ENCODE measurements at regions not wholly inside any gene's neighbourhood (a gene's known extent, or its start where the extent isn't known, plus 50 kb on each side); places are given as distances from the start of the nearest gene placed in this dataset.

GRCh38 chr3:140752499-140752898 lies 74.6 kb downstream of the TRIM42 start:
- no peak for DNase-seq
- intact Hi-C loops (cut with DNase I), result no loop called here
- no peak for ATAC-seq

GRCh38 chr3:140753865-140754754 lies 76.2 kb downstream of the TRIM42 start:
- DNase-seq (no peak), ATAC-seq (no peak)
- intact Hi-C loops (cut with DNase I), result no loop called here

GRCh38 chr3:140754936-140755335 lies 77.1 kb downstream of the TRIM42 start:
- ATAC-seq (no peak), DNase-seq (no peak)
- intact Hi-C loops (cut with DNase I), result no loop called here

GRCh38 chr3:140756240-140757016 lies 78.6 kb downstream of the TRIM42 start:
- intact Hi-C loops (cut with DNase I), result no loop called here
- no peak for ATAC-seq

GRCh38 chr3:140758791-140759444 lies 81.1 kb downstream of the TRIM42 start:
- ATAC-seq (no peak), DNase-seq (no peak)
- intact Hi-C loops (cut with DNase I), result no loop called here

More at GRCh38 chr3:140756240-140757016, 78.6 kb downstream of the TRIM42 start:
- DNase-seq, result no peak

- ATAC-seq, result no peak
- no peak for DNase-seq
- intact Hi-C loops (cut with DNase I), result no loop called here
Measured at GRCh38 chr3:140760324-140761075, 82.6 kb downstream of the TRIM42 start.

- ATAC-seq (no peak), DNase-seq (no peak)
Measured at GRCh38 chr3:140761076-140761639, 83.3 kb downstream of the TRIM42 start.

GRCh38 chr3:140762746-140763145 lies 84.9 kb downstream of the TRIM42 start:
- DNase-seq (no peak), ATAC-seq (no peak)
- intact Hi-C loops (cut with DNase I), result no loop called here

More at GRCh38 chr3:140761076-140761639, 83.3 kb downstream of the TRIM42 start:
- intact Hi-C loops (cut with DNase I), result no loop called here

GRCh38 chr3:140763532-140763931 lies 85.7 kb downstream of the TRIM42 start:
- DNase-seq (no peak), ATAC-seq (no peak)
- intact Hi-C loops (cut with DNase I), result no loop called here

- intact Hi-C loops (cut with DNase I), result no loop called here
- ATAC-seq (no peak), DNase-seq (no peak)
Measured at GRCh38 chr3:140765246-140765645, 87.4 kb downstream of the TRIM42 start.

- DNase-seq (no peak), ATAC-seq (no peak)
- intact Hi-C loops (cut with DNase I), result no loop called here
Measured at GRCh38 chr3:140766465-140766864, 88.6 kb downstream of the TRIM42 start.

GRCh38 chr3:140767566-140767965 lies 89.7 kb downstream of the TRIM42 start:
- ATAC-seq (no peak), DNase-seq (no peak)
- intact Hi-C loops (cut with DNase I), result no loop called here

GRCh38 chr3:140768941-140769340 lies 91.1 kb downstream of the TRIM42 start:
- intact Hi-C loops (cut with DNase I), result no loop called here
- DNase-seq, result no peak
- no peak for ATAC-seq

- no peak for DNase-seq
- no peak for ATAC-seq
- intact Hi-C loops (cut with DNase I), result no loop called here
Measured at GRCh38 chr3:140769951-140770350, 92.1 kb downstream of the TRIM42 start.

- intact Hi-C loops (cut with DNase I), result no loop called here
- no peak for DNase-seq
- ATAC-seq, result no peak
Measured at GRCh38 chr3:140770977-140771667, 93.3 kb downstream of the TRIM42 start.

GRCh38 chr3:140777631-140778233 lies 99.9 kb downstream of the TRIM42 start:
- no peak for ATAC-seq

GRCh38 chr3:140791368-140791767 lies 113.5 kb downstream of the TRIM42 start:
- DNase-seq (no peak), ATAC-seq (no peak)
- intact Hi-C loops (cut with DNase I), result no loop called here

More at GRCh38 chr3:140777631-140778233, 99.9 kb downstream of the TRIM42 start:
- no peak for DNase-seq
- intact Hi-C loops (cut with DNase I), result no loop called here

- intact Hi-C loops (cut with DNase I), result no loop called here
- DNase-seq, result no peak
- no peak for ATAC-seq
Measured at GRCh38 chr3:140794507-140794906, 116.6 kb downstream of the TRIM42 start.
